ENCODE measurements at regions not wholly inside any gene's neighbourhood (a gene's known extent, or its start where the extent isn't known, plus 50 kb on each side); places are given as distances from the start of the nearest gene placed in this dataset.

DNA sequence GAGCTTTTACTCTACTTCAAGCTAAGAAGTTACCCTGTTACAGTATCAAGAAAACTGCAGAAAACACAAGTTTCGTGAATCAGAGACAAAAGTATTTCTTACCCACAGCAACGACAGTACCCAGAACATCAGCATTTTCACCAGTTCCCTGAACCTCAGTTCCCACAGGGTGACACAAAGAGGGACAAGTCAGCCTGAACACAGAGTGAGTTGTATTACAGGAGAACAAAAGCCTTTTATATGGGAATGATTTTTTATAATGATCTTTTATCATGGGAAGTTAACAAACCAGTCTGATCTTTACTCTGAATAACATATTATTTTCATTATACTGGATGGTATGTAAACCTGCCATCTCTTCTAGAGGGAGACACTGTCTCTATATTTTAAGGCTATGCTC is 139.0 kb upstream of the ITGA1 start:
- Histone ChIP-seq H3K9me3 (no peaks in the 10 kb centered on the region), H3K27ac (no peak overlapping the region), H3K4me3 (no peak overlapping the region), H3K4me1 (no peaks in the 10 kb centered on the region), H3K36me3 (no peaks in the 10 kb centered on the region), H3K27me3 (ENCODE audit: low read depth) (no peaks in the 10 kb centered on the region)
- DNase-seq: no peak
- intact Hi-C loops (cut with DNase I): no loop called here
- TF ChIP-seq, protein P1, sequence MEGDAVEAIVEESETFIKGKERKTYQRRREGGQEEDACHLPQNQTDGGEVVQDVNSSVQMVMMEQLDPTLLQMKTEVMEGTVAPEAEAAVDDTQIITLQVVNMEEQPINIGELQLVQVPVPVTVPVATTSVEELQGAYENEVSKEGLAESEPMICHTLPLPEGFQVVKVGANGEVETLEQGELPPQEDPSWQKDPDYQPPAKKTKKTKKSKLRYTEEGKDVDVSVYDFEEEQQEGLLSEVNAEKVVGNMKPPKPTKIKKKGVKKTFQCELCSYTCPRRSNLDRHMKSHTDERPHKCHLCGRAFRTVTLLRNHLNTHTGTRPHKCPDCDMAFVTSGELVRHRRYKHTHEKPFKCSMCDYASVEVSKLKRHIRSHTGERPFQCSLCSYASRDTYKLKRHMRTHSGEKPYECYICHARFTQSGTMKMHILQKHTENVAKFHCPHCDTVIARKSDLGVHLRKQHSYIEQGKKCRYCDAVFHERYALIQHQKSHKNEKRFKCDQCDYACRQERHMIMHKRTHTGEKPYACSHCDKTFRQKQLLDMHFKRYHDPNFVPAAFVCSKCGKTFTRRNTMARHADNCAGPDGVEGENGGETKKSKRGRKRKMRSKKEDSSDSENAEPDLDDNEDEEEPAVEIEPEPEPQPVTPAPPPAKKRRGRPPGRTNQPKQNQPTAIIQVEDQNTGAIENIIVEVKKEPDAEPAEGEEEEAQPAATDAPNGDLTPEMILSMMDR (IDR thresholded peaks at IDR 0.05): no peak
- ATAC-seq: no peak

DNA sequence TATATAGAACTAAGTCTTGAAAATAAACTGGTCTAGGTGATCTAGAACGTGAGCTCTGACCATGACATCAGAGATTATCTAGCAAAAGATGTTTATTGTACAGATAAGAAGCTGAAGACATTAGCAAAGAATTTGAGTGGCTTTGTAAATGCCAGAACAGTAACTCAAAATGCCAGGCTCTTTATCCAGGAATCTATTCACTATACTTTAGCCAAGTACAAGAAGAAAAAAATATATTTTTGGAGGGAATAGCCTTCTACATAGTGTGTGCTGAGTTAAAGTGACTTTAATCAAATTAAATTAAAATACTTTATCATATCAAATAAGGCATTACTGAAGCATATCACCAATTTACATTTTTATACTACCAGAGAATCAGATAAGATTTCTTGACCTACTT is 132.6 kb upstream of the ITGA1 start:
- intact Hi-C loops (cut with DNase I): no loop called here
- ATAC-seq (no peak), DNase-seq (no peak)
- Histone ChIP-seq H3K9me3 (no peaks in the 10 kb centered on the region), H3K36me3 (no peaks in the 10 kb centered on the region), H3K27me3 (ENCODE audit: low read depth) (no peaks in the 10 kb centered on the region), H3K27ac (no peak overlapping the region), H3K4me3 (no peak overlapping the region), H3K4me1 (no peaks in the 10 kb centered on the region)
- TF ChIP-seq, protein P1 (IDR thresholded peaks at IDR 0.05): no peak

DNA sequence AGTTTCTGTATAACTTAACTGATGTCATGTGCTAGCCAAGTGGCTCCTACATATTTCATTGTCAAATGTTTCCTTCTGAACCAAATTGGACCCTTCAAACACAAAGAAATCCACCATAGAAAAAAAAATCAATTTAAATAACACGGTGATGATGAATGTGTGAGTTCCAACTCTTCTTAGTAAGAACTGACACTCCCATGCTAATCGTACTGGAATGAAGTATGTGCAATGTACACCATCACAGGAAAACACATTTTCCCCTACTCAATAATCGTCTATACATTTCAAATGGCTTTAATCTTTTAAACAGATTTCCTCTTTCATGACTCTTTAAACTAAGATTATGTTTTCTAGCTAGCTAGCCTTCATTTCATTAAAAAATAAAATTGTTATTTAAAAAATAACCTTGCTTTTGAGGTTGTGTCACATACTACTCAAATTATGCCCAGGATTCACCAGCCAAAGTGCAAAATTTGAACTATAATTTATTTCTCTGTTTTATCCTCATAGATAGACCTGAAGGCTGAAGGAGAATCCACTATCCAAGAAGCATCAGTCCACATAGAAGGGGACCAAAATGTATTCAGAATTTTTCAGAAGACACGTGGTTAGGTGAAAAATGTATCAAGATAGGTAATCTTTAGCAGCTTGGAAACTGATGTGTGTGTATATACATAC is 131.0 kb upstream of the ITGA1 start:
- Histone ChIP-seq H3K4me1 (no peaks in the 10 kb centered on the region), H3K9me3 (no peaks in the 10 kb centered on the region), H3K36me3 (no peaks in the 10 kb centered on the region), H3K27ac (no peak overlapping the region), H3K27me3 (ENCODE audit: low read depth) (no peaks in the 10 kb centered on the region), H3K4me3 (no peak overlapping the region)
- DNase-seq: no peak
- ATAC-seq: no peak
- intact Hi-C loops (cut with DNase I): no loop called here
- TF ChIP-seq, protein P1 (IDR thresholded peaks at IDR 0.05): no peak

GRCh38 chr5:52657247-52657645 is 130.5 kb upstream of the ITGA1 start:
- Histone ChIP-seq H3K9me3 (no peaks in the 10 kb centered on the region), H3K27me3 (ENCODE audit: low read depth) (no peaks in the 10 kb centered on the region), H3K27ac (no peak overlapping the region), H3K36me3 (no peaks in the 10 kb centered on the region), H3K4me3 (no peak overlapping the region), H3K4me1 (no peaks in the 10 kb centered on the region)
- no peak for ATAC-seq
- DNase-seq: no peak
- TF ChIP-seq, protein P1 (IDR thresholded peaks at IDR 0.05): peak; percentile 56
- intact Hi-C loops (cut with DNase I): no loop called here

- Histone ChIP-seq H3K27me3 (ENCODE audit: low read depth) (no peaks in the 10 kb centered on the region), H3K9me3 (no peaks in the 10 kb centered on the region), H3K36me3 (no peaks in the 10 kb centered on the region), H3K4me1 (no peaks in the 10 kb centered on the region), H3K27ac (no peak overlapping the region), H3K4me3 (no peak overlapping the region)
- no peak for DNase-seq
- TF ChIP-seq, protein P1 (IDR thresholded peaks at IDR 0.05): no peak
- intact Hi-C loops (cut with DNase I): no loop called here
- no peak for ATAC-seq
Measured at GRCh38 chr5:52658246-52658645, 129.5 kb upstream of the ITGA1 start.

Data from lower lobe of right lung (tissue), 2 donors.